Liver (tissue), 8 donors: ENCODE measurements at regions not wholly inside any gene's neighbourhood (a gene's known extent, or its start where the extent isn't known, plus 50 kb on each side); places are given as distances from the start of the nearest gene placed in this dataset.

Experiments used
- DNase-seq: peaks from one replicate; pipeline ENCODE4 v3.0.0-alpha.2; 2017; ENCODE audit warnings: low spot score
- H3K27ac ChIP-seq, 2 donors: one replicate each; pipeline ENCODE4 v1.7.0; 2013; ENCODE audit warnings: inconsistent platforms in 2 of 2, low read length in 2 of 2, control low read depth in 1 of 2, low read depth in 1 of 2, mild to moderate bottlenecking in 1 of 2
- H3K27me3 ChIP-seq, 4 donors: one replicate each; pipeline versions ENCODE4 v1.6.1 to v1.7.0; 2013; ENCODE audit warnings: low read length in 3 of 4, inconsistent platforms in 1 of 4, mild to moderate bottlenecking in 1 of 4, moderate library complexity in 1 of 4; ENCODE audit not compliant: control insufficient read depth in 4 of 4, insufficient read depth in 4 of 4
- H3K36me3 ChIP-seq, 4 donors: one replicate each; pipeline versions ENCODE4 v1.6.1 to v1.7.0; 2013; ENCODE audit warnings: low read length in 3 of 4, mild to moderate bottlenecking in 3 of 4, low read depth in 1 of 4, moderate library complexity in 1 of 4; ENCODE audit not compliant: control insufficient read depth in 4 of 4, insufficient read depth in 3 of 4
- H3K4me1 ChIP-seq, 4 donors: one replicate each; pipeline versions ENCODE4 v1.6.1 to v1.7.0; 2013; ENCODE audit warnings: low read length in 3 of 4, mild to moderate bottlenecking in 3 of 4, moderate library complexity in 1 of 4; ENCODE audit not compliant: control insufficient read depth in 4 of 4, insufficient read depth in 4 of 4
- H3K4me3 ChIP-seq, 3 donors: one replicate each; pipeline versions ENCODE4 v1.6.1 to v1.7.0; 2013; ENCODE audit warnings: low read length in 3 of 3, control low read depth in 1 of 3, low read depth in 1 of 3, mild to moderate bottlenecking in 1 of 3
- H3K9ac ChIP-seq, 2 donors: one replicate each; pipeline ENCODE4 v1.7.0; 2013; ENCODE audit warnings: low read length in 2 of 2, mild to moderate bottlenecking in 2 of 2, moderate library complexity in 2 of 2, control low read depth in 1 of 2, low read depth in 1 of 2
- H3K9me3 ChIP-seq, 4 donors: one replicate each; pipeline versions ENCODE4 v1.6.1 to v1.7.0; 2013; ENCODE audit warnings: low read length in 3 of 4; ENCODE audit not compliant: control insufficient read depth in 4 of 4
- ATF3 ChIP-seq: IDR thresholded peaks from 2 replicates; pipeline ENCODE4 v1.6.1; 2016; ENCODE audit warnings: antibody characterized with exemption
- CTCF ChIP-seq: fragments of 150-350 bp; IDR thresholded peaks from 2 replicates; pipeline ENCODE4 v1.5.1; 2017; ENCODE audit warnings: improper control_type of control experiment, low read depth, low read length; ENCODE audit not compliant: missing input control
- EGR1 ChIP-seq, 2 donors: IDR thresholded peaks; 2 replicates each; pipeline ENCODE4 v1.6.1; 2016 to 2018; ENCODE audit warnings: antibody characterized with exemption in 2 of 2, low read depth in 2 of 2
- FOXA1 ChIP-seq: IDR thresholded peaks from 2 replicates; pipeline ENCODE4 v1.6.1; 2016; ENCODE audit warnings: antibody characterized with exemption
- FOXA2 ChIP-seq: IDR thresholded peaks from 2 replicates; pipeline ENCODE4 v1.6.1; 2016; ENCODE audit warnings: antibody characterized with exemption
- GABPA ChIP-seq, 2 donors: IDR thresholded peaks in 1 of 2; conservative IDR thresholded peaks in 1 of 2; 2 replicates each; pipeline ENCODE4 v1.6.1; 2016; ENCODE audit warnings: antibody characterized with exemption in 2 of 2, mild to moderate bottlenecking in 1 of 2, moderate library complexity in 1 of 2
- HNF4A ChIP-seq, 2 donors: conservative IDR thresholded peaks; 2 replicates each; pipeline ENCODE4 v1.6.1; 2016; ENCODE audit warnings: antibody characterized with exemption in 2 of 2, mild to moderate bottlenecking in 2 of 2
- HNF4G ChIP-seq: IDR thresholded peaks from 2 replicates; pipeline ENCODE4 v1.6.1; 2016; ENCODE audit warnings: antibody characterized with exemption
- JUND ChIP-seq, 2 donors: IDR thresholded peaks; 2 replicates each; pipeline ENCODE4 v1.6.1; 2016; ENCODE audit warnings: antibody characterized with exemption in 2 of 2
- MAX ChIP-seq: IDR thresholded peaks from 2 replicates; pipeline ENCODE4 v1.6.1; 2016; ENCODE audit warnings: antibody characterized with exemption
- NR2F2 ChIP-seq: IDR thresholded peaks from 2 replicates; pipeline ENCODE4 v1.6.1; 2016; ENCODE audit warnings: antibody characterized with exemption
- RAD21 ChIP-seq, 2 donors: IDR thresholded peaks; 2 replicates each; pipeline ENCODE4 v1.6.1; 2016; ENCODE audit warnings: antibody characterized with exemption in 2 of 2, mild to moderate bottlenecking in 2 of 2
- REST ChIP-seq: IDR thresholded peaks from 2 replicates; pipeline ENCODE4 v1.6.1; 2016; ENCODE audit warnings: antibody characterized with exemption, mild to moderate bottlenecking
- RXRA ChIP-seq, 2 donors: IDR thresholded peaks; 2 replicates each; pipeline ENCODE4 v1.6.1; 2017 to 2018; ENCODE audit warnings: antibody characterized with exemption in 2 of 2, mild to moderate bottlenecking in 1 of 2
- SP1 ChIP-seq: IDR thresholded peaks from 2 replicates; pipeline ENCODE4 v1.6.1; 2018; ENCODE audit warnings: antibody characterized with exemption, mild to moderate bottlenecking
- TAF1 ChIP-seq: conservative IDR thresholded peaks from 2 replicates; pipeline ENCODE4 v1.6.1; 2016; ENCODE audit warnings: antibody characterized with exemption, mild to moderate bottlenecking
- YY1 ChIP-seq: IDR thresholded peaks from 2 replicates; pipeline ENCODE4 v1.6.1; 2016; ENCODE audit warnings: antibody characterized with exemption, mild to moderate bottlenecking
- ZBTB33 ChIP-seq: IDR thresholded peaks from 2 replicates; pipeline ENCODE4 v1.6.1; 2016; ENCODE audit warnings: antibody characterized with exemption
- WGBS: extraction: QIAGEN DNeasy Blood & Tissue Kit; methylation state at CpG from one replicate; pipeline ENCODE4 v1.1.7; 2013; 5-methylcytosine and 5-hydroxymethylcytosine counted together
- donor health status: healthy.
- donor health status: healthy.
- donor health status: healthy.
- donor health status: healthy.
- donor health status: healthy.

GRCh38 chr18:78411539-78411938 is 568.1 kb upstream of the SALL3 start:
- DNase-seq, result no peak
- H3K4me1 ChIP-seq, result no peaks in the 10 kb centered on the region
- no peaks in the 10 kb centered on the region for H3K9me3 ChIP-seq
- TF ChIP-seq HNF4A (conservative IDR thresholded peaks at IDR 0.05), result no peak
- TF ChIP-seq CTCF, result no peak
- no peak for TF ChIP-seq HNF4G
- no peak for TF ChIP-seq RAD21 (IDR thresholded peaks at IDR 0.05)
- no peak for TF ChIP-seq MAX
- no peak for TF ChIP-seq GABPA (IDR thresholded peaks at IDR 0.05 in 1 of 2, conservative IDR thresholded peaks at IDR 0.05 in 1 of 2)
- TF ChIP-seq ATF3, result no peak
- no peak for TF ChIP-seq RXRA (IDR thresholded peaks at IDR 0.05)
- TF ChIP-seq SP1, result no peak
- no peak for TF ChIP-seq YY1
- no peak for TF ChIP-seq JUND (IDR thresholded peaks at IDR 0.05)
- no peak for TF ChIP-seq TAF1
- no peak for TF ChIP-seq FOXA2
- no peak for TF ChIP-seq NR2F2
- TF ChIP-seq FOXA1, result no peak
- TF ChIP-seq EGR1 (IDR thresholded peaks at IDR 0.05; ENCODE audit: low read depth in 2 of 2), result no peak
- TF ChIP-seq ZBTB33, result no peak
- no peak for TF ChIP-seq REST
- H3K9ac ChIP-seq, result no peak overlapping the region
- no peak overlapping the region for H3K27ac ChIP-seq
- no peaks in the 10 kb centered on the region for H3K36me3 ChIP-seq
- H3K4me3 ChIP-seq, result no peak overlapping the region
- H3K27me3 ChIP-seq, result no peaks in the 10 kb centered on the region
- 82% methylated on average over 6 of the region's 6 CpGs for WGBS

GRCh38 chr18:78414302-78414701 is 565.3 kb upstream of the SALL3 start:
- Histone ChIP-seq H3K9ac (no peak overlapping the region), H3K9me3 (no peaks in the 10 kb centered on the region), H3K27me3 (no peaks in the 10 kb centered on the region), H3K4me3 (no peak overlapping the region), H3K36me3 (no peaks in the 10 kb centered on the region), H3K27ac (no peak overlapping the region), H3K4me1 (no peaks in the 10 kb centered on the region)
- 68% methylated on average over 2 of the region's 2 CpGs for WGBS
- DNase-seq, result no peak
- TF ChIP-seq FOXA1 (no peak), JUND (IDR thresholded peaks at IDR 0.05) (no peak), ZBTB33 (no peak), NR2F2 (no peak), EGR1 (IDR thresholded peaks at IDR 0.05; ENCODE audit: low read depth in 2 of 2) (no peak), ATF3 (no peak), YY1 (no peak), FOXA2 (no peak), MAX (no peak), SP1 (no peak), HNF4G (no peak), RAD21 (IDR thresholded peaks at IDR 0.05) (no peak)
